Activated T-cell treated with anti-CD3 and anti-CD28 coated beads for 48 hours (primary cell): ENCODE measurements at regions not wholly inside any gene's neighbourhood (a gene's known extent, or its start where the extent isn't known, plus 50 kb on each side); places are given as distances from the start of the nearest gene placed in this dataset.

ENCODE experiments used
- DNase-seq: peaks from one replicate; pipeline ENCODE4 v3.0.0-alpha.2; 2020; ENCODE audit warnings: low read depth

DNA sequence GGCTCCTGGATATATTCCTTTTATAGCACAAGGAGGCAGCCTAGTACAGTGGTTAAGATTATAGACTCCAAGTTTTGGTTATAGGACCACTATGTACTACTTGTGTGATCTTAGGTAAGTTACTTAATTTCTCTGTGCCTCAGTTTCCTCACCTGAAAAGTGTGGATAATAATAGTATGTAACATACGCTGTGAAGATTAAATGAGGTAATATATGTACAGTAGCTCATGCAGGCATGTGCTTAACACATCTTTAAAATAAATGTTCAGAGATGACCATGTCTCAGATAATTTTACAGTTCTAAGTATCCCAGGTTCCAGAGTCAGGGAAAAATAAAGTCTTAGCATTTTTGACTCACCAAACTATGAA lies 55.7 kb upstream of the TRABD2B start:
- DNase-seq, result no peak

DNA sequence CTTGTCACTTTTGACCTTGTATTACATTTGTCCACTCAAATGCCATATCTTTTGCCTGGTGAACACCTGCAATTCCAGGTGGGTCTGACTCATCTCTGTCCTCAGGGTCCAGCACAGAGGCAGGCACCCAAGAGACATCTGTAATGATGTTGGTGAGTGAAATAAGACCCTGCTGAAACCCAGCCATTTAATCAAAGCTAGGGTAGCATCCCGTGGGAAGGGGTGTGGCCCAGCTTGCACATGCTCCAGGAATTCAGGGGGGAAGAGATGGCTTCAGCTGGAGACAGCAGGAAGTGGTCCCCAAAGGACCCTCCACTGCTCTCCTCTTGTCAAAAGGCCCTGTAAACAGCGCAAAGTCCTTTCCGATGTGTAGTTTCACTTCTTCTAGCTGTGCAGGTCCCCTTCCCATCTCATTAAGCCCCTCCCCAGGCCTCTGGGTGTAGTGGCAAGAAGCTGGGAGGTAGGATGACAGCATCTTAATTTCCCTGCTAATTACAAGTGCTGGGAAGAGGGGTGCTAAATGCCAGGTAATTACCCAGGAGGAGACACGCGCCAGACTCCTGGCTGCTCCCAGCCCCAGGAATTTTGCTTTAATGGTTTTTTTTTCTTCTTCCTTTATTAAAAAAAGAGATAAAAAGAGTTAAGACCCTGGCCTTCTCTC lies 54.4 kb upstream of the TRABD2B start:
- no peak for DNase-seq

DNA sequence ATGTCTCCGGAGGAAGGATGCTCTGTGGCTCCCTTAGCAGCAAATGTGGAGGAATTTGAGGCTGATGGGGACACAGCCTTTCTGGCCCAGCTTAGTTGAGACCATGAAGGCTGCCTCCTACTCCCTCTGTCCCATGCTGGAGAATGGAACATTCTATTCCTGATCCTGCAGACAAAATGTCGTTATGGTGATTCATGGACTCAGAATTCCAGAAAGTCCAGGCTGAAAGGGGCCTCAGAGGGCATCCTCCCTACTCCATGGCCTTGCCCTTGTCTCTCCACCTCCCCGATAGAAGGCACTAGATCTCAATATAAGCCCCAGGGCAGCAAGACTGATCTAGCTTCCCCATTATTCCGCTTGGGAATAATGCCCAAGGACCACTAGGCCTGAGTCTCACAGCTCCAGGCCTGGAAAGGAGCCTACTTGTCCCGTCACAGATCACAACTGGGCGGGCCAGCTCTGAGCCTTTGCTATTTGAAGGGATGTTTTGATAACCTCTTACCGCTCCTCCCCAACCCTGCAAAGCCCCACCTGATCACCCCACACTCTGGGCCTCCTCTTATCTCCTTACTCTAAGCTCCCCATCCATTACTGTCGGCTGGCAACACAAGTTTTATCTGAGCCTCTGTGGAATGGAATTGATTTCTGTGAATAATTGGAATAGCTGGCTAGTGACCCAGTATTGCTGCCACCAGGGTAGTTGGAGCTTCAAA lies 52.8 kb upstream of the TRABD2B start:
- DNase-seq, result no peak

DNA sequence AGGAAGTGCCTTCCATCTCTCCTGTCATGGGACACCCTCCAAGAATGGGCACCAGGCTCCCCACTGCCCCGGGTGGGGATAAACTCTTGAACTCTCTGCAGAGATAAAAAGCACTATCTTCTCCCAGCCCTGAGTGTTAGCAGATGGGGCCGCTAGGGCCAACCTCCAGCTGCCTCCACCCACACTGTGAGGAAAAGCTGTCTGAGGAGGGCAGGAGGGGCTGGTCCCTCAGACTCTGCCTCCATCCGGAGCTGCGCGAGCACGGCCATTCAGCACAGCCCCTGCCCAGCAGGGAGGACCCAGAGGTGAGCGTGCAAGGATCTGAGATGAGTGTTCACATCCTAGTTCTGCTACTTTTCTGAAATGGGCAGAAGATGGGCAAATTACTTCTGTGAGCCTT lies 51.8 kb upstream of the TRABD2B start:
- no peak for DNase-seq

DNA sequence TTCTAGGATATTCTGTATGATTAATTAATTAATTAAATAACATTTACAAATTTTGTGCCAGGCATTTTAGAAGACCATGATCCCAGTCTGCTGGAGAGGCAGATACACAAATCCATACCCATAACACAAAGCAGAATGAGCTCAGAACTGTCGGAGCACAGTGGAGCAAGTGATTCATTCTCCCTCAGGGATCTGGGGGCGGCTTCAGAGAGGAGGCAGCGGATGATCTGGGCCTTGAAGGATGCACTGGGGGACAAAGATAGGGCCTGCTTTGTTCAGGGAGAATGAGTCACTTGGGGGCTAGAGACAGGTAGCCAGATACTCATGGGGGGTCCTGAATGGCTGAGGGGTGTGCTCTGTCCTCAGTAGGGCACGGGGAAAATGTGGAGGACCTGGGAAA lies 50.9 kb upstream of the TRABD2B start:
- DNase-seq, result no peak

DNA sequence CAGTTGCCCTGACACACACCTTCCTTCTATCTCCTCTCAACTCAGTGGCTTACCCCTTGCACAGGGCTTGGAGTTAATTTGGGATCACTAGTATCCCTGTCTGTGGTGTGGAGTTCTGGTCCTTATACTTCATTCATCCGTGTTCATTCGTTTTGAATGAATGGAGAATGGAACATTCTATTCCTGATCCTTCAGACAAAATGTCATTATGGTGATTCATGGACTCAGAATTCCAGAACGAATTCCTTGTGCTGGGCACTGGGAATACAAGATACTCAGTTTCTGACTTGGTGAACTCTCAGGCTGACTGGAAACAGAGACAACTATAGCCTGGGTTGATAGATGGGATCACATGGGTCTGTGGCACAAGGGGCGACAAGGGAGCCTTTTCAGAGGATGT lies 49.9 kb upstream of the TRABD2B start:
- DNase-seq, result no peak
